NCI-H1694 (cell line): ENCODE measurements at regions not wholly inside any gene's neighbourhood (a gene's known extent, or its start where the extent isn't known, plus 50 kb on each side); places are given as distances from the start of the nearest gene placed in this dataset.

Experiments
- DNase-seq: peaks from one replicate; lab custom pipeline; 2025; lab: John Stamatoyannopoulos, UW

GRCh38 chr5:172569861-172570558, 71.1 kb upstream of the NEURL1B start:
- DNase-seq, result no peak

GRCh38 chr5:172568308-172568910, 72.7 kb upstream of the NEURL1B start:
- DNase-seq, result no peak

GRCh38 chr5:172567843-172568242, 73.2 kb upstream of the NEURL1B start:
- DNase-seq, result no peak

- no peak for DNase-seq
Observed at GRCh38 chr5:172567294-172567693, 73.8 kb upstream of the NEURL1B start.

- DNase-seq, result no peak
Observed at GRCh38 chr5:172565931-172566665, 75.0 kb upstream of the NEURL1B start.

- no peak for DNase-seq
Observed at GRCh38 chr5:172565455-172565854, 75.6 kb upstream of the NEURL1B start.

GRCh38 chr5:172564883-172565282, 76.2 kb upstream of the NEURL1B start:
- no peak for DNase-seq

GRCh38 chr5:172564188-172564587, 76.9 kb upstream of the NEURL1B start:
- DNase-seq, result no peak

- DNase-seq, result no peak
Observed at GRCh38 chr5:172562443-172562842, 78.6 kb upstream of the NEURL1B start.

GRCh38 chr5:172561151-172561550, 79.9 kb upstream of the NEURL1B start:
- no peak for DNase-seq

GRCh38 chr5:172559004-172559932, 81.8 kb upstream of the NEURL1B start:
- DNase-seq, result no peak

- no peak for DNase-seq
Observed at GRCh38 chr5:172558076-172558976, 82.7 kb upstream of the NEURL1B start.

GRCh38 chr5:172556971-172557461, 84.0 kb upstream of the NEURL1B start:
- DNase-seq, result no peak

GRCh38 chr5:172556262-172556661, 84.8 kb upstream of the NEURL1B start:
- DNase-seq, result no peak

GRCh38 chr5:172554562-172554961, 86.5 kb upstream of the NEURL1B start:
- no peak for DNase-seq

GRCh38 chr5:172553903-172554302, 87.2 kb upstream of the NEURL1B start:
- DNase-seq, result no peak

GRCh38 chr5:172553167-172553566, 87.9 kb upstream of the NEURL1B start:
- no peak for DNase-seq

GRCh38 chr5:172550996-172551395, 90.1 kb upstream of the NEURL1B start:
- no peak for DNase-seq

GRCh38 chr5:172550096-172550765, 90.8 kb upstream of the NEURL1B start:
- DNase-seq, result no peak

- DNase-seq, result no peak
Observed at GRCh38 chr5:172549696-172550095, 91.4 kb upstream of the NEURL1B start.
